GM10266 (cell line): ENCODE measurements at regions not wholly inside any gene's neighbourhood (a gene's known extent, or its start where the extent isn't known, plus 50 kb on each side); places are given as distances from the start of the nearest gene placed in this dataset.

ENCODE experiments used
- DNase-seq: peaks from one replicate; pipeline ENCODE4 v3.0.0; 2012; ENCODE audit errors: extremely low spot score
- TF ChIP-seq, protein P1 (sequence below): IDR thresholded peaks from 2 replicates; pipeline ENCODE4 v1.5.1; 2012; ENCODE audit warnings: mild to moderate bottlenecking, low read depth; ENCODE audit not compliant: control insufficient read depth, insufficient read depth; ENCODE audit errors: missing control alignments

DNA sequence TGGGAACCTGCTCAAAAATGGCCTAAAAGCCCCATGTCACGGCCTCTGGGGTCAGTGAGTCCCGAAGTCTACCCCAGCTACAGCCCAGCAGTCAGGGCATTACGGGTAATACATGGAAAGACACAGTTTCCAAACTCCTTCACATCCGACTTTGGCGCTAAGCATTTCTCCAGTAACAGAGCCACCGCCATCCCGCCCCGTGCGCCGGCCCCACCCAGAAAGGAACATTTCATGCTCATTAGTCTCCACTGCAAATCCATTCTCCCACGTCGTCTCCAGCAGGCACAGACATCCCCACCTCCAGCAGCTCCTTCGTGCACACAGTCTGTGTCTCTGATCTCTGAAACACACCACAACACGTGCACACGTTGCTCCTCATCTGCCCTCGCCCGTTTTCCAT is 509.2 kb upstream of the ID2 start:
- DNase-seq = no peak
- TF ChIP-seq, protein P1, sequence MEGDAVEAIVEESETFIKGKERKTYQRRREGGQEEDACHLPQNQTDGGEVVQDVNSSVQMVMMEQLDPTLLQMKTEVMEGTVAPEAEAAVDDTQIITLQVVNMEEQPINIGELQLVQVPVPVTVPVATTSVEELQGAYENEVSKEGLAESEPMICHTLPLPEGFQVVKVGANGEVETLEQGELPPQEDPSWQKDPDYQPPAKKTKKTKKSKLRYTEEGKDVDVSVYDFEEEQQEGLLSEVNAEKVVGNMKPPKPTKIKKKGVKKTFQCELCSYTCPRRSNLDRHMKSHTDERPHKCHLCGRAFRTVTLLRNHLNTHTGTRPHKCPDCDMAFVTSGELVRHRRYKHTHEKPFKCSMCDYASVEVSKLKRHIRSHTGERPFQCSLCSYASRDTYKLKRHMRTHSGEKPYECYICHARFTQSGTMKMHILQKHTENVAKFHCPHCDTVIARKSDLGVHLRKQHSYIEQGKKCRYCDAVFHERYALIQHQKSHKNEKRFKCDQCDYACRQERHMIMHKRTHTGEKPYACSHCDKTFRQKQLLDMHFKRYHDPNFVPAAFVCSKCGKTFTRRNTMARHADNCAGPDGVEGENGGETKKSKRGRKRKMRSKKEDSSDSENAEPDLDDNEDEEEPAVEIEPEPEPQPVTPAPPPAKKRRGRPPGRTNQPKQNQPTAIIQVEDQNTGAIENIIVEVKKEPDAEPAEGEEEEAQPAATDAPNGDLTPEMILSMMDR = no peak

DNA sequence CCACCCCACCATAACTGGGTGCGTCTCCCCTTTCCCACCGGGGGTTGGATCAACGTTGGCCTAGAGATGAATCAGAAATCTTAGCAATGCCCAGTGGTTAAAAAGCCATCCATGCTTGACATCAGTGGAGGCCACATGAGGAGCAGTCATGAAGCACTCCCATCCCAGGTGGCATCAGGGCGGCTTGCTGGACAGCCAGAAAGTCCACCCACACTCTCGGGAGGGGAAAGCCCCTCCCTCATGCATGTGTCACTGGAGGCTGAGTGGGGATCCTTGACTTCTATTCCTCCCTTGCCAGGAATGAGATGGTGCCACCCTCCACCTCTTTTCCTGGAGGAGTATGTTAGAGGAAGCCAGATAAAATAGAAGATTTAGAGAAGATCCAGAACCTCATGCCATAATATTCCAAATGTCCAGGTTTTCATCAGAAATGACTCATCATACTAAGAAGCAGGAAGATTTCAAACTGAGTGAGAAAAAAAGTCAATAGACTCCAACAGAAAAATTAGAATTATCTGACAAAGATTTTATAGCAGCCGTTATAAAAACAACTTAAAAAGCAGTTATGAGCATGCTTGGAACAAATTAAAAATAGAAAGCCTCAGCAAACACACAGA is 507.1 kb upstream of the ID2 start:
- TF ChIP-seq, protein P1 = no peak
- DNase-seq = no peak

DNA sequence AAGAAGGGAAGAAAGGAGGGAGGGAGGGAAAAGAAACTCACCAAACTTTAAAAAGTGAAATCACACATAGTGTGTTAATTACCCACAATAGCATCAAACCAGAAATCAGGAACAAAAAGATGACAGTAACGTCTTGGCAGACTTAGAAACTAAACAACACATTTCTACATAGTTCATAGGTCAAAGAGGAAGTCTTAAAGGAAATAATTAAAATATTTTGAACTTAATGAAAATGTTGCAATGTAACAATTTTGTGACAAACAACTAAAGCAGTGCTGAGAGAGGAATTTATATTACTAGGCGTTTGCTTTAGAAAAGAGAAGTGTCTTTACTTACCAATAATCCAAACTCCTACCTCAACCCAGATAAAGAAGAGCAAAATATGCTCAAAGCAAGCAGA is 505.0 kb upstream of the ID2 start:
- DNase-seq = no peak

DNA sequence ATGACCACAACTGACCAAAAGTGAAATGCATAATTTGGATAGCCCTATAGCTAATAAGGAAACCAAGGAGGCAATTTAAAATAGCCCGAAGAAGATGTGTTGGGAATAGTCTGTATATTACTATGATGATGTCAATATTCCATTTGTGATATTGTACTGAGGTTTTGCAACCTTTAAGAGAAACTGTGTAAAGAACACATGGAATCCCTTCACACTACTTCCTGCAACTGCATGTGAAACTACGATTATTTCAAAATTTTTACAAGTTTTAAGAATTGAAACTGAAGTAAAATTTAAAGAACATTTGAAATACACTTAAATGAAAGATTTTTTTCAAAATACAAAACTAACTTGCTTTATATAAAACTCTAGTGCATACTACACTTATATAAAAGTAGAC is 504.3 kb upstream of the ID2 start:
- TF ChIP-seq, protein P1 = no peak
- DNase-seq = no peak

More for the DNA sequence above, 505.0 kb upstream of the ID2 start:
- TF ChIP-seq, protein P1 = no peak

DNA sequence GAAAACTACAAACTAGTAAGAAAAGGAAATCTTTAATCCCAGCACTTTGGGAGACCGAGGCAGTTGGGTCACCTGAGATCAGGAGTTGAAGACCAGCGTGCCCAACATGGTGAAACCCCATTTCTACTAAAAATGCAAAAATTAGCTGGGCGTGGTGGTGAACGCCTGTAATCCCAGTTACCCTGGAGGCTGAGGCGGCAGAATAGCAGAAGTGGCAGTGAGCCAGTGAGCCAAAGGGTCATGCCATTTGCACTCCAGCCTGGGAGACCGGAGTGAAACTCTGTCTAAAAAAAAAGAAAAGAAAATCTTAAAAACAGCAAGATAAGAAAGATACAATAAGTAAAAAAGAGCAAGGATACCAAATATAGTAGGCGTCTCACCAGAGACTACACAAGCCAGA is 502.9 kb upstream of the ID2 start:
- TF ChIP-seq, protein P1 = no peak

DNA sequence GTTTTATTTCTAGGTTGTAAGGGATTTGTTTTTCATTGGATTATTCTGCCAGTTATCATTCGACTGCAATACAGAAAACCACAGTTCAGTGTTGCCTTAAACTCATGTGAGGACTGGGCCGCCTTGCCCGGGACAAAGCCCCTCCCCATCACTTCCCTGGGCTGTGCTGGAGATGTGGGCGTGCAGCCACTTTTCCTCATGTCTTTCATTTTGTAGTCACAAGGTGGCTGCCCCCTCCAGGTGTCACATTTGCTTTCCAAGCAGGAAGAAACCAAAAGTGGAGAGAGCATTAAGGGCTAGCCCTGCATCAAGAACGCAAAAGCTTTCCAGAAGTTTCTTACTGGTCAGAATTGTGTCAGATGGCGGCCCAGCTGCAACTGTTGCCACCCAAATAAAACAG is 492.5 kb upstream of the ID2 start:
- TF ChIP-seq, protein P1 = no peak
- no peak for DNase-seq

More for the DNA sequence above, 502.9 kb upstream of the ID2 start:
- DNase-seq = no peak

DNA sequence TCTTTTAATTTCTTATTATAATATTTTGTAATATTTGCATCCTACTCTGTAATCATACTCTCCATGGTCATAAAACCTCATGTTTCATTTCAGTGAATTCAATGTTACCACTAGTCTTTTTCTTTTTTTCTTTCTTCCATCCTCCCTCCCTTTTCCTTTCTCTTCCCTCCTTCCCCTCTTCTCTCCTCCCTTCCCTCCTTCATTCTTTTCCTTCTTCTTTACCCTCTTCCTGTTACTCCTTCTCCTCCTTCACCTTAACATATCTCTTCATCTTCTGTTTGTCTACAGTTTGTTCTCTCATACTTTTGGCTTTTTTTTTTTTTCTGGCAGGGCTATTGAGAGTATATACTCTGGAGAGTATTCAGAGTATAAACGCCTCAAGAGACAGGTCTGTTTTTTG is 491.6 kb upstream of the ID2 start:
- no peak for DNase-seq

More for the DNA sequence above, 491.6 kb upstream of the ID2 start:
- TF ChIP-seq, protein P1 = no peak
